Omental fat pad (tissue), 3 donors: ENCODE measurements at regions not wholly inside any gene's neighbourhood (a gene's known extent, or its start where the extent isn't known, plus 50 kb on each side); places are given as distances from the start of the nearest gene placed in this dataset.

ENCODE experiments used
- ATAC-seq: fragments of 150-250 bp; one replicate; pipeline ENCODE4 v1.9.1; 2016; ENCODE audit warnings: mild to moderate bottlenecking, moderate library complexity; ENCODE audit not compliant: low FRiP score
- DNase-seq: peaks from one replicate; pipeline ENCODE4 v3.0.0-alpha.2; 2019; ENCODE audit warnings: low spot score
- TF ChIP-seq, protein P1 (sequence below), 3 donors: fragments of 450-650 bp; IDR thresholded peaks; one replicate each; pipeline ENCODE4 v1.5.1; 2016 to 2017; ENCODE audit warnings: antibody characterized with exemption in 3 of 3, mild to moderate bottlenecking in 3 of 3, moderate library complexity in 2 of 3

- ATAC-seq (no peak), DNase-seq (no peak)
- TF ChIP-seq, protein P1, sequence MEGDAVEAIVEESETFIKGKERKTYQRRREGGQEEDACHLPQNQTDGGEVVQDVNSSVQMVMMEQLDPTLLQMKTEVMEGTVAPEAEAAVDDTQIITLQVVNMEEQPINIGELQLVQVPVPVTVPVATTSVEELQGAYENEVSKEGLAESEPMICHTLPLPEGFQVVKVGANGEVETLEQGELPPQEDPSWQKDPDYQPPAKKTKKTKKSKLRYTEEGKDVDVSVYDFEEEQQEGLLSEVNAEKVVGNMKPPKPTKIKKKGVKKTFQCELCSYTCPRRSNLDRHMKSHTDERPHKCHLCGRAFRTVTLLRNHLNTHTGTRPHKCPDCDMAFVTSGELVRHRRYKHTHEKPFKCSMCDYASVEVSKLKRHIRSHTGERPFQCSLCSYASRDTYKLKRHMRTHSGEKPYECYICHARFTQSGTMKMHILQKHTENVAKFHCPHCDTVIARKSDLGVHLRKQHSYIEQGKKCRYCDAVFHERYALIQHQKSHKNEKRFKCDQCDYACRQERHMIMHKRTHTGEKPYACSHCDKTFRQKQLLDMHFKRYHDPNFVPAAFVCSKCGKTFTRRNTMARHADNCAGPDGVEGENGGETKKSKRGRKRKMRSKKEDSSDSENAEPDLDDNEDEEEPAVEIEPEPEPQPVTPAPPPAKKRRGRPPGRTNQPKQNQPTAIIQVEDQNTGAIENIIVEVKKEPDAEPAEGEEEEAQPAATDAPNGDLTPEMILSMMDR (IDR thresholded peaks at IDR 0.05) = no peak
Measured at GRCh38 chr13:34623331-34623730, 318.7 kb upstream of the NBEA start.

- no peak for DNase-seq
- TF ChIP-seq, protein P1 (IDR thresholded peaks at IDR 0.05) = no peak
- no peak for ATAC-seq
Measured at GRCh38 chr13:34627509-34628208, 314.4 kb upstream of the NBEA start.

DNA sequence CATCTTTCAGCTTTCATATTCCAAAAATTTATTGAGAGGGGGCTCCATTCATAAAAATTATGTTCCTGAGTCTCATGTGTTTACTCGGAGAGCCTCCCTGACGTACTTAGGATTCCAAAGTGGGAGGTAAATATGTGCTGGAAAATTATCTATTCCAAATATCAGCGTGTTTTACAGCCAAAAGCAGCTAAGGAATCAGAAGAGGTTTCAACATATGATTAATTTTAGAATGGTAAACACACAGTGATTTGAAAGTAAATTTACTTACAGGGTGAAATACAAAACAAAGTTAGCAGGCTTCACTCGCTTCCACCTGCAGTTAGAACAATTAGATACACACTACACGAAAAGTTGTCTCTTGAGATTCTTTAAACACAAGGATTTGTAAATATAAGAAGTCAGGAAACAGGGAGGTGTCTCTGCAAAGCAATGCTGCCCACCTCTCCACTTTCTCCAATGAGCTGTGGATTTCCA is 313.8 kb upstream of the NBEA start:
- TF ChIP-seq, protein P1 (IDR thresholded peaks at IDR 0.05) = no peak
- DNase-seq (no peak), ATAC-seq (no peak)

DNA sequence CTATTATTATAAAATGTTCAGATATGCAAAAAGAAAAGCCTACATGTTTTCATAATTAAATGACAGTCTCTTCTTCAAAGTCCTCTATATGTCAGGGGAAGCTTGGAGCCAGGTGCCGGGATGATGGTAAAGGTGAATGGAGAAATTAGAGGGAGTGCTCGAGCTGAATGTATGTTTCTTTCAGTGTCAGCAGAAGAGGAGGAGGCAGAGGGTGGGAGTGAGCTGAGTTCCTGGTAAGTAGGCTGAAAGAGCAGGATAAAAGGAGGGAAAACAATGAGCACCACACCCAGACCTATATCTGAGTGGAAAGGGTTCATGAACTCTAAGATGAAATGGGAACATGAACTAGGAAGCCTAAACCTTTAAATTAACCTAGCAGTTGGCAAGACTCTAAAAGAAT is 307.6 kb upstream of the NBEA start:
- ATAC-seq (no peak), DNase-seq (no peak)

DNA sequence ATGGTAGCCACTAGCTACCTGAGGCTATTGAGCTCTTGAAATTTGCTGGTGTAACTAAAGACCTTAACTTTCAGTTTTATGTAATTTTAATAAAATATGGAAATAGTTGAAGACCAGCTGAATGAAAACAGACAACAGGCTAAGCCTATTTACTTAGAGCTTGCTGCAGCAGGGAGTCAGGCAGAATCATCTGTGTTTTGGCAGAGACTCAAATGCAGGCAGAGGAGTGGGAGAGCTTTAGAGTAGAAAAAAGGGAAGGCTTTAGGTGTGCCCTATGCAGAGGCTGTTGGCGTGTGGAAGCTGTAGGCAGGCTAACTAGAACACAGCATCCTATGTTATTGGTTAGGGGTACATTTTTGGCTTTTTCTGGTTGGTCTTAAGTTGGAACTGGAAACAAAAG is 304.9 kb upstream of the NBEA start:
- DNase-seq = no peak
- no peak for ATAC-seq
- TF ChIP-seq, protein P1 (IDR thresholded peaks at IDR 0.05) = no peak

More for the DNA sequence above, 307.6 kb upstream of the NBEA start:
- TF ChIP-seq, protein P1 (IDR thresholded peaks at IDR 0.05) = no peak

DNA sequence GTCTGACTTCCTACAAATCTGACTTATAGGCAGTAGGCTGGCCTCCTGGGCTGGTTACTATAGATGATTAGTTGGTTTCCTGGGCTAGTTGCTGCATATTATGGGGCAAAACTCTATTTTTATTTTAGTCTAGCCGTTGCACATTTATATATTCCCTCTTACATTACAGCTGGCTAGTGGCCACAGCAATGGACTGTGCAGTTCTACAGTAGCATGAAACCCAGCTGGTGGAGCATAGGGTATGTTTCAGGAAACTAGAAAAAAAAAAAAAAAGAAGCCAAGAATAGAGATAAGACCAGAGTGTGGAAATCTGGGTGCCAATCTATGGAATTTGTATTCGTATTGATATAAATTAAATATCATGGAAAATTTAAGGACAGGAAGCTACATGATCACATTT is 304.4 kb upstream of the NBEA start:
- TF ChIP-seq, protein P1 (IDR thresholded peaks at IDR 0.05) = no peak
- no peak for ATAC-seq
- no peak for DNase-seq

GRCh38 chr13:34638897-34639296 is 303.2 kb upstream of the NBEA start:
- ATAC-seq = no peak
- TF ChIP-seq, protein P1 (IDR thresholded peaks at IDR 0.05) = no peak
- DNase-seq = no peak
